ENCODE measurements at regions not wholly inside any gene's neighbourhood (a gene's known extent, or its start where the extent isn't known, plus 50 kb on each side); places are given as distances from the start of the nearest gene placed in this dataset.
"Not testable (repeated sequence)": the region's sequence is repeated elsewhere in the genome, so short reads cannot be mapped to it uniquely, and the experiment has no call there.

DNA sequence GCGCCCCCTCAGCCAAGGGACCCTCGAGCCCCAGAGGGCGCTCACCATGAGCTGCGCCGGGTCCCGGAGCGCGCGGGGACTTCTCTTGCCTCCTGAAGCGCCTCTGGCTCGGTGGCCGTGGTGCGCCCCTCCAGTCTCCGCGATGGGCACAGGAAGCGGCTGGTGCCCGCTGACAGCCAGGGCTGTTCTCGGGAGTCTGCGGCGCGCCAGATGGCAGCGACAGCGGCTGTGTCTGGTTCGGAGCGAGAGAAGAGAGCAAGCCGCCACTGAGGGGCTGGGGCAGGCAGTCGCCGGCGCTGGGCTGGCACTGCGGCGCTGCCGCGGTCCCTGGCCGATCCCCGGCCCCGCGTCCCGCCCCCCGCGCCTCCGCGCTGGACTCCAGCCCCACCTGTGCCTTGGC lies 920.2 kb downstream of the RPIA start:
- not testable (repeated sequence) for H3K4me1 ChIP-seq (ENCODE audit: control insufficient read depth, insufficient read depth, low read length); H3K4me3 ChIP-seq (ENCODE audit: low read length); DNase-seq; H3K36me3 ChIP-seq (ENCODE audit: control insufficient read depth, insufficient read depth, low read length); H3K27me3 ChIP-seq (ENCODE audit: control insufficient read depth, insufficient read depth, low read length); H3K27ac ChIP-seq (ENCODE audit: low read length)
- no CpG with 5 or more reads among the region's 42 CpGs for WGBS (ENCODE audit: insufficient coverage, low lambda C conversion rate)
- peaks cover 13% of the 10 kb centered on the region for H3K9me3 ChIP-seq (ENCODE audit: control insufficient read depth, low read depth, low read length)

DNA sequence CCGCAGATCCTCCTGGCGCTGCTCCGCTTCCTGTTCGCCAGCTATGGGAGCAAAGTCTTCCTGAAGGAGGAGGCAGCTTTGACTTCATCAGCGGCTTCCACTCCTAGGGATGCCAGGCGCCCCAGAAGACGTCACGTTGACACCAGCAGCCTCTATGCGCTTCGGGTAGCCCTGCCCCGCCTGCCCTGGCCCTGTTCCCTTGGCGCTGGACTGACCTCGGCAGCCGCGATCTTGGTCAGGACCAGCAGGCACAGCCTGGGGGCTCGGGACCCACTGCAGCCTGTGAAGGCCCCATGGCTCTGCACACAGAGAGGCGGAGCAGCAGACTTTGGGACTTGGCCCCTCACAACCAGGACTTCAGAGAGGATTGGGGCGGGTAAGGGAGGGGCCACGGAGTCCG lies 957.8 kb downstream of the RPIA start:
- WGBS (ENCODE audit: insufficient coverage, low lambda C conversion rate), result no CpG with 5 or more reads among the region's 20 CpGs
- not testable (repeated sequence) for H3K4me3 ChIP-seq (ENCODE audit: low read length); H3K9me3 ChIP-seq (ENCODE audit: control insufficient read depth, low read depth, low read length); H3K4me1 ChIP-seq (ENCODE audit: control insufficient read depth, insufficient read depth, low read length); H3K27ac ChIP-seq (ENCODE audit: low read length); H3K36me3 ChIP-seq (ENCODE audit: control insufficient read depth, insufficient read depth, low read length); H3K27me3 ChIP-seq (ENCODE audit: control insufficient read depth, insufficient read depth, low read length); DNase-seq

DNA sequence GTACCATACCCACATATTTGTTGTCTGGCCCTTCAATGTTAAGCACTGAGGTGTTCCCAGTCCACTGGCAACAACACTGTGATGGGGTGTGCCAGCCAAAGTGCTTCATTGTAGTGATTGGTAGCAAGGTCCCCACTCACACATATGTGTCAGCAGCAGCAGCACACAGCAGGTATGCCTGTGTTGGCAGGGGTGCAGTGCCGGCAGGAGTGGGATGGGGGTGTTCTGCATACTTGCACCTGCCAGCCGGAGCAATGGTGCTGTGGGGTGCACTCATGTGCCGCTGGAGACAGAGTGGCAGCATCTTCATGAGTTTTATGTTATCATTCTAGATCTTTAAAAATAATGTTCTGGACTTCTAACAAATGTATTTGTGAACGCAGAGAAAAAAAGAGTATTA lies 987.8 kb downstream of the RPIA start:
- H3K27ac ChIP-seq (ENCODE audit: low read length); H3K4me3 ChIP-seq (ENCODE audit: low read length); DNase-seq; H3K27me3 ChIP-seq (ENCODE audit: control insufficient read depth, insufficient read depth, low read length); H3K9me3 ChIP-seq (ENCODE audit: control insufficient read depth, low read depth, low read length); H3K4me1 ChIP-seq (ENCODE audit: control insufficient read depth, insufficient read depth, low read length); H3K36me3 ChIP-seq (ENCODE audit: control insufficient read depth, insufficient read depth, low read length): not testable (repeated sequence)
- WGBS (ENCODE audit: insufficient coverage, low lambda C conversion rate), result 100% methylated on average over 1 of the region's 4 CpGs
